ENCODE measurements at regions not wholly inside any gene's neighbourhood (a gene's known extent, or its start where the extent isn't known, plus 50 kb on each side); places are given as distances from the start of the nearest gene placed in this dataset.

GRCh38 chr13:105466376-105466775 lies 1069.1 kb downstream of the EFNB2 start:
- no peak for DNase-seq

- DNase-seq: no peak
Measured at GRCh38 chr13:105465745-105466144, 1069.7 kb downstream of the EFNB2 start, which contains the start of gene DAOA. Gene DAOA (plus strand): TSS chr13:105466045.

DNA sequence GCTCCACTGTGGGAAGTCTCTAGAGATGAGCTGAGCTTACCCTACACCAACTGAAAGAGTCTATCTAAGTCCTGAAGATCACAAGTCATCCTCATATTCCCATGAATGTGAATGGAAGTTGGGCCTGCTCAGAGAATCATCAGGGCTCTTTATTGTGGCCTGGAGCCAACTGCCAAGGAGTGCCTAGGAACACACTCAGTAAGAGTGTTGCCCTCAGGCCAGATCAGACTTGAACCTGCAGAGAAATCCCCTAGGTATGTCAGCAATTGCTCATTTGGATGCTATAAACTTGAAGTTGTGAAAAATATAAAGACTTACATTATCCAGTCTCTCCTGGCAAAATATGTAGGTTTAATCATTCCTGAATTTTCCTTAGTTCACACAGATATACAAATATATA lies 1070.2 kb downstream of the EFNB2 start:
- no peak for DNase-seq

DNA sequence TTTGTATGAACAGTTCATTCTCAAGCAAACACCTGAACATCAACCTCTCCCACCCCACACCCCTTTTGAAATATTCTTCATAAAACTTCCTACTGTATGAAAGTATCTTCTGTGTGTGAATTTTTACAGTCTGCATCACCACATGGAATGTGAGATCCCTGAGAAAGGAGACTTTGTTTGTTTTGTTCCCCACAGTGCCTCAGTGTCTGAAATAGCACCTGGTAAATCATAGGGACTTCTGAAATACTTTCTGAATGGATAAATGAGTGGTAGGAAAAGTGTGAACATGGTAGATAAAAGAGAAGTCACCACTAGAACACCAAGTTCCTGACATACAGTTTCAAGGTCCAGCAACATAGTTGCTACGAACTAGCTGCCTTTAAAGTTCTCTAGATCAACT lies 1071.2 kb downstream of the EFNB2 start:
- DNase-seq: no peak

- no peak for DNase-seq
Measured at GRCh38 chr13:105463011-105463501, 1072.4 kb downstream of the EFNB2 start.

DNA sequence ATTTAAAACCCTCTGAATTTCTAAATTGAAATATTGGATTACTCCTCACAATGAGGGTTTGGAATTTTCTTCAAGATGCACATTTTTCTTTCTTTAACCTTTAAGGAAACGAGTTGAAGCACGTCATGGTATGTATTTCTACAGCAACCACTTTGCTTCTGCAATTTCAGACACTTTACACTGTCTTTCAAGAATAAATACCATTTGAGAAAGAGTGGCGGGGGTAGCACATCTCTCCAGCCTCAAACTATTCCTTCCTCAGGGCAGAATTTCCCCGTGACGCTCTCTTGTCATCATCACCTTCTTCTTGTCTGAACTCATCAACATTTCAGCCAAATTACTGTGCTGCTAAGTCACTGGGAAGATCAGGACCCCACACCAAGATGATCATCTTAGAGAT lies 1073.4 kb downstream of the EFNB2 start:
- DNase-seq: no peak

DNA sequence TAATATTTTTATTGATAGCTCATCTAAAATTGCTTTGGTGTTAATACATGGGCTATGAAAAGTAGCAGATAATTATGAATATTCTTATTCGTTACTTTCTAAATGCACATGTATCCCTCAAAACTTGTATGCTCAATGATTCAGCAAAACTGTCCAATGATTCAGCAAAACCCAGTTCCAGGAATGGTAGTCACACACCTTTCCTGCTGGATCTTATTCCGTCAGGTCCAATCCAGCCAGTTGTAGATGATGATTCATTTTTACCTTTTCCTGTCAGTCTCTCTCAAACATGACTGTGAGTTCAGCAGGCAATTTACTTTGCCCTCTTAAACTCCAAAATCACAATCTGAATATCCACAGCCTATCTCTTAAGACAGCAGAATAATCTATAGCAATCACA lies 1082.6 kb downstream of the EFNB2 start:
- DNase-seq: no peak

- no peak for DNase-seq
Measured at GRCh38 chr13:105450784-105451183, 1084.7 kb downstream of the EFNB2 start.

DNA sequence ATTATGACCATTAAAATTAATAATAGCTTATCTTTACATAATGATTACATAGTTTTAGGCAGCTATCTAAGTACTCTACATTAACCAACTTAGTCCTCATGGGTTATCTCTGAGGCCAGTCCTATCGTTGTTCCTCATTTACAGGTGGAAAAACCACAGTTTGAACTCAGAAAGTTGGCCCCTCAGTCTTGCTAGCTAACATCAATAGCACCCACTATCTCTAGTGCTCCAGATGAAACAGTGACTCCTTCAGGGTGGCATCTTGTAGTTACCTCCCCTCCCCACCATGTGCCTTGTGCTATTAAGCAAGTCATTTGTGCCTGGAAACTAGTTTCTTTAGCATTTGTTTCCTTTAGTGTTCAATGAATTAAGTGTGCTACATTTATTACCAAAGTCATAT lies 1086.7 kb downstream of the EFNB2 start:
- no peak for DNase-seq

GRCh38 chr13:105446197-105446596 lies 1089.3 kb downstream of the EFNB2 start:
- no peak for DNase-seq

GRCh38 chr13:105445796-105446195 lies 1089.7 kb downstream of the EFNB2 start:
- DNase-seq: no peak

- no peak for DNase-seq
Measured at GRCh38 chr13:105442949-105443699, 1092.3 kb downstream of the EFNB2 start.

- no peak for DNase-seq
Measured at GRCh38 chr13:105442040-105442439, 1093.4 kb downstream of the EFNB2 start.

DNA sequence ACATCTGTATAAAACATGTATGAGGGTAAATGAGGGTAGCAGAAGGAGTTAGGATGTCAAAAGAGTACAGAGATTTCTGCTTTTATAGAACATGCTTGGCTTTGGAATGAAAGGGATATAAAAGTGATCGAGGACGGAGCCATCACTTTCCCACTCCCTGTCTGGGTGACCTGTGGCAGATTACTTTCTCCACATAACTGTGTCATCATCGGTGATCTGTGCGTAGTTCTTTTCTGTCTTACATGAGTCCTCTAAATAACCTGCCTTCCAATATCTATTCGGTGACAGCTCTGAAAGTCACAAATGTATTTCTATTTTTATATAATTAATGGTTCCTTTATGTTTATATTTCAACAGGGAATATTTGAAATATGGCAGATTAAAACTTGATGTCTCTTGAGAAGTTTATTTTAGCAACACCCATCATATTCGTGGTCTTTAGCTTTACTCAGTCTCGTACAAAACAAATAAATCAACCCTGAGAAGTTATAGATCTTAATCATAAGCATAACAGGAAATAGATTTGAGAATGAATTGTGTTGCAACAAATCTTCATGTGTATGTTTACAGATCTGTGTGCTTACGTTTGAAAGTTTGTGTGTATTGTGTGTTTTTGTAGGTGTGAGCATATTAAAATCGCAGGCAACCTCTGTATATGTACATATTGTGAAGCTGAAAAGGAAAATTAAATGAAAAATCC lies 1094.3 kb downstream of the EFNB2 start:
- no peak for DNase-seq

DNA sequence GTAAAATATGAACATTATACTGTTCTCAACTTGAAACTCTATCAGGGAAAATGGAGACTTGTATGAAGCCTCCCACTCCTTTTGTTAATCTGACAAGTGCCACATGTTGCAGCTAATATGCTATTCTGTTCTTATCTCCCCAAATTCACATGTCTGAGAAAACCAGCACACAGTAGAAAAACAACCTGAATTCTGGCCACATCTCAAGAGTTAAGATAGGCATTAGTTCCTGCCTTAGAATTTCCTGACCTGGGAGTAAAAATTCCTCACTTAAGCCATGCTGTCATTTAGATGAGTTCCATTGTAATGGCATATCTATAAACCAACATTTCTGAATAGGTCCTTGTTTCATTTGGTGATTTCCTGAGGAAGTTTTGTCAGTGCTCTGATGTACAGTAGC lies 1098.5 kb downstream of the EFNB2 start:
- no peak for DNase-seq

- no peak for DNase-seq
Measured at GRCh38 chr13:105432438-105432837, 1103.0 kb downstream of the EFNB2 start.

DNA sequence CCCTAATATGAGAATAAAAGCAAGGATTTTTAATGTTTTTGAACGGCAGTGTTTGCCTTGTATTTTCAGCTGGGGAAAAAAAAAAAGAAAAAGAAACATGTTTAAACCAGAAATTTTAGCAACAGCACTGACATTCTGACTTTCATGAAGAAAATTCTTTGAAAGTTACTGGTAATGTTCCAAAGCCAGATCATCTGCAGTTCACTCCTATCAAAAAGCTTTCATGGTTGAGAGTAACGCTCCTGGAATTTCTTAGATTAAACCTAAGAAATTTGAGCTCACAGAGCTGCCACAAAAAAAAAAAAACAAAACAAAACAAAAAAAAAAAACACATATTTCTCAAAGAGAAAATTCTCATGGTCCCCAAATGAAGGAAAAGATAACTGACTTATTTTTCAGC lies 1106.7 kb downstream of the EFNB2 start:
- no peak for DNase-seq

GRCh38 chr13:105426441-105426840 lies 1109.0 kb downstream of the EFNB2 start:
- DNase-seq: no peak

DNA sequence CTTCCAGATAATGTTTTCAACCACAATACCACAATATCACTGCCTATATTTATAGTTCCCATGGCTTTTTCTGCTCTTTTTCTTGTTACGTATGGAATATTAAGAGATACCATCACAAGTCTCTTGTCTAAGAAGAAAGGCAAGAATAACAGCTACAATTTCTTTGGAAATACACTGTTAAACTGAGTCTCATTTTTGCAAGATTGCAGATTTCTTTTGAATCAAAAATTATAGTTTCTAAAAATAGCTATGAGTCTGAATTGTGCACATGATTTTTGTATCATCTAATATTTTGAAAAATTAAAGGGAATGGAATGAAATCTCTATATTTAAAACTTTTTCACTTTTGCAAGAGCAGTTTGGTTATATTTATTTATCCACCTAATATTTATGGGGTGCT lies 1120.8 kb downstream of the EFNB2 start:
- no peak for DNase-seq

DNA sequence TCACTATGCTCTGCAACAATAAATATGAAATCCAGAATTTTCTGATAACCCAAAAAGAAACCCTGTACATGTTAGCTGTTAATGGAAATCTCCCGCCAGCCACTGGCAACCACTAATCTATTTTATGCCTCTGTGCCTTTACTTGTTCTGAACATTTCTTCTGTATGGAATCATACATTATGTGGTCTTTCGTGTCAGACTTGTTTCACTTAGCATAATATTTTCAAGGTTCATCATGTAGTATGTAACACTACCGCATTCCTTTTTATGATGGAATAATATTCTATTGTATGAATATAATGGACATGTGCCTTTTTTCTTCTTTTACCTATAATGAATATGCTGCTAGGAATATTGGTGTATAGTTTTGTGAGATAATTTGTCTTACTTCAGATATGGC lies 1123.3 kb downstream of the EFNB2 start:
- no peak for DNase-seq

GRCh38 chr13:105410602-105411001 lies 1124.9 kb downstream of the EFNB2 start:
- DNase-seq: peak; percentile 6

DNA sequence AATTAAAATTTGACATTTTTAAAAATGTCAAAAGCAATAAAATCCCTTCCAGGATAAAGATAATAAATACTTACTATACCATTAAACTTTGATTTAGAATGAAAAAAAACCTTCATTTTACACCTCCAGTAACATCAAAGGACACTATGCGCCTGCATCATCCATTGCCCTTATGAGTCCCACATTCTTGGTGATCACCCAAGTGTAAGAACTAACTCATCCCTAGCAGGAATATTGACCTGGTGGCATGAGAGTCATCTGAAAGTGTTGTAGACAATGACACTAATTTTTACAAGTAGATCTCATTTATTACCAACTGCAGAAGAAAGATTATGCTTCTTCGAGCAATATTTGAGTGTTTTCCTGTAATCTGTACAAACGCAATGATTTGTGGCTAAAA lies 1128.9 kb downstream of the EFNB2 start:
- DNase-seq: no peak

DNA sequence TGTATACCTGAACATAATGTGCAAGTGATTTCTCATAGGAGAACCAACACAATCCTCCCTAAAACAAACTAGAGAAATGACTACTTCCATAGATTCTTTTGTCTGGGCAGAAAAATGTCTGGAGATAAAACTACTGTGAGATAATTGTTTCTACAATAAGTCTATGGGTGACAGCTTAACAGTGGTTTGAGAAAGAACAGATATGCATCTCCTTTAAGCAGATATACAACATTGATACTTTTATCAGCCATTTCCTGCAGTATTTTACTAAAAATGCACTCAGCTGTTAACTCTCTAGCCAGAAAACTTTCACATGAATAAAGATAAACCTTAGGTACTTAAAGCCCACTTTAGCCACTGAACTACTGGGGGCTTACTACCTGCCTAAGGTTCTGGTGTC lies 1132.4 kb downstream of the EFNB2 start:
- DNase-seq: no peak

DNA sequence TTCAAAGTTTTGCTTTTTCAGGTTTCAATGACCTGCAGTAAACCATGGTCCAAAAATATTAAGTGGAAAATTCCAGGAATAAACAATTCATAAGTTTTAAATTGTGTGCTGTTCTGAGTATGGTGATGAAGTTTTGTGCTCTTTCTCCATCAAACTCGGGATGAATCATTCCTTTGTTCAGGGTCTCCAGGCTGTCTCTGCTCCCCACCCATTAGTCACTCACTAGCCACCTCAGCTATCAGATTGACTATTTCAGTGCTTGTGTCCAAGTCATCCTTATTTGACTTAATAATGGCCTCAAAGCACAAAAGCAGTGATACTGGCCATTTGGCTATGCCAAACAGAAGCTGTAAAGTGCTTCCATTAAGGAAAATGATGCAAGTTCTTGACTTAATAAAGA lies 1140.4 kb downstream of the EFNB2 start:
- no peak for DNase-seq

GRCh38 chr13:105389373-105389772 lies 1146.1 kb downstream of the EFNB2 start:
- DNase-seq: no peak
